GM21737 (cell line): ENCODE measurements at regions not wholly inside any gene's neighbourhood (a gene's known extent, or its start where the extent isn't known, plus 50 kb on each side); places are given as distances from the start of the nearest gene placed in this dataset.

Source experiments
- ATAC-seq: cut with Tn5 transposase; IDR thresholded peaks from one replicate; pipeline ENCODE4 v1.9.1; 2021; ENCODE audit warnings: mild to moderate bottlenecking, moderate library complexity; ENCODE audit not compliant: unreplicated experiment

GRCh38 chr14:34027990-34028495 lies 77.2 kb upstream of the EGLN3 start:
- no peak for ATAC-seq

- ATAC-seq = no peak
Observed at GRCh38 chr14:34027130-34027989, 76.5 kb upstream of the EGLN3 start.

- no peak for ATAC-seq
Observed at GRCh38 chr14:34025325-34026017, 74.6 kb upstream of the EGLN3 start.

- no peak for ATAC-seq
Observed at GRCh38 chr14:34024768-34025144, 73.9 kb upstream of the EGLN3 start.

- no peak for ATAC-seq
Observed at GRCh38 chr14:34023824-34024767, 73.2 kb upstream of the EGLN3 start.

- no peak for ATAC-seq
Observed at GRCh38 chr14:34021096-34021495, 70.2 kb upstream of the EGLN3 start.

GRCh38 chr14:34020014-34020413 lies 69.1 kb upstream of the EGLN3 start:
- ATAC-seq = no peak

GRCh38 chr14:34018564-34019244 lies 67.8 kb upstream of the EGLN3 start:
- ATAC-seq = peak; percentile 61

GRCh38 chr14:34018125-34018524 lies 67.3 kb upstream of the EGLN3 start:
- peak; percentile 25 for ATAC-seq

- ATAC-seq = no peak
Observed at GRCh38 chr14:34015383-34015782, 64.5 kb upstream of the EGLN3 start.

- ATAC-seq = no peak
Observed at GRCh38 chr14:34014936-34015335, 64.1 kb upstream of the EGLN3 start.

GRCh38 chr14:34013721-34014060 lies 62.8 kb upstream of the EGLN3 start:
- ATAC-seq = peak; percentile 46

GRCh38 chr14:34012978-34013720 lies 62.3 kb upstream of the EGLN3 start:
- peak; percentile 67 for ATAC-seq

- no peak for ATAC-seq
Observed at GRCh38 chr14:34012369-34012768, 61.5 kb upstream of the EGLN3 start.

GRCh38 chr14:34009956-34010355 lies 59.1 kb upstream of the EGLN3 start:
- ATAC-seq = no peak

- no peak for ATAC-seq
Observed at GRCh38 chr14:34007902-34008301, 57.0 kb upstream of the EGLN3 start.

- no peak for ATAC-seq
Observed at GRCh38 chr14:34005901-34006300, 55.0 kb upstream of the EGLN3 start.

GRCh38 chr14:34004881-34005280 lies 54.0 kb upstream of the EGLN3 start:
- ATAC-seq = no peak

- no peak for ATAC-seq
Observed at GRCh38 chr14:34003691-34004090, 52.8 kb upstream of the EGLN3 start.
